Natural killer cell treated with Interleukin-12 subunit alpha and Interleukin-12 subunit beta and Interleukin-15 and Interleukin-18, amount 100 ng/mL, for 72 hours (primary cell): ENCODE measurements at regions not wholly inside any gene's neighbourhood (a gene's known extent, or its start where the extent isn't known, plus 50 kb on each side); places are given as distances from the start of the nearest gene placed in this dataset.
A peak's percentile ranks its signal among the peaks of the same experiment; 100 is the strongest.
"Not testable (repeated sequence)": the region's sequence is repeated elsewhere in the genome, so short reads cannot be mapped to it uniquely, and the experiment has no call there.

Experiments used
- ATAC-seq, 2 donors: fragments of 150-1000 bp; cut with Tn5 transposase in 1 of 2; sonication (Bioruptor Pico), chemical (Tn5 transposase) in 1 of 2; 2 replicates each; pipeline ENCODE4 v1.10.0; 2021
- DNase-seq: peaks from one replicate; pipeline ENCODE4 v3.0.0; 2022; ENCODE audit warnings: low spot score
- H3K27ac Mint-ChIP-seq, 2 donors: 1 replicate in 1 of 2; 2 replicates in 1 of 2; pipeline ENCODE4 v1.8.0; 2022; ENCODE audit warnings: mixed read lengths in 2 of 2, mild to moderate bottlenecking in 1 of 2, moderate library complexity in 1 of 2
- H3K27me3 Mint-ChIP-seq, 2 donors: 1 replicate in 1 of 2; 2 replicates in 1 of 2; pipeline ENCODE4 v1.8.0; 2022; ENCODE audit warnings: mixed read lengths in 2 of 2
- H3K36me3 Mint-ChIP-seq: one replicate; pipeline ENCODE4 v1.8.0; 2022; ENCODE audit warnings: mixed read lengths
- H3K4me1 Mint-ChIP-seq, 2 donors: 1 replicate in 1 of 2; 2 replicates in 1 of 2; pipeline ENCODE4 v1.8.0; 2022; ENCODE audit warnings: low read depth in 2 of 2, mixed read lengths in 2 of 2, mild to moderate bottlenecking in 1 of 2
- H3K4me3 Mint-ChIP-seq: one replicate; pipeline ENCODE4 v1.8.0; 2022; ENCODE audit warnings: mixed read lengths
- H3K9me3 Mint-ChIP-seq: 2 replicates; pipeline ENCODE4 v1.8.0; 2022; ENCODE audit warnings: mixed read lengths

DNA sequence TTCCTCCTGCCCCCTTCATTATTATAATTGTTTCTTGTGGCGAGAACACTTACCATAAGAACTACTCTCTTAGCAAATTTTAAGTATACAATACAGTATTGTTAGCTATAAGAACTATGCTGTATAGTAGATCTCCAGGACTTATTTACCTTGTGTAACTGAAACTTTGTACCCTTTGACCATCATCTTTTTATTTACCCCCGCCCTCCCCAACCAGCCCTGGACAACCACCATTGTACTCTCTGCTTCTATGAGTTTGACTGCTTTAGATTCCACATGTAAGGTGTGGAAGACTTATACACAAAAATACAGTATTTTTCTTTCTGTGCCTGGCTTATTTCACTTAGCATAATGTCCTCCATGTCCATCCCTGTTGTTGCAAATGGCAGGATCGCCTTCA, 161.1 kb downstream of the PHF8 start:
- no peak for DNase-seq
- peaks cover 34 to 40% of the 10 kb centered on the region in 2 donors for H3K27me3 Mint-ChIP-seq
- ATAC-seq: no peak
- no peak overlapping the region for H3K4me3 Mint-ChIP-seq
- no peaks in the 10 kb centered on the region for H3K36me3 Mint-ChIP-seq
- H3K27ac Mint-ChIP-seq: no peak overlapping the region
- no peaks in the 10 kb centered on the region for H3K9me3 Mint-ChIP-seq
- H3K4me1 Mint-ChIP-seq: no peaks in the 10 kb centered on the region

DNA sequence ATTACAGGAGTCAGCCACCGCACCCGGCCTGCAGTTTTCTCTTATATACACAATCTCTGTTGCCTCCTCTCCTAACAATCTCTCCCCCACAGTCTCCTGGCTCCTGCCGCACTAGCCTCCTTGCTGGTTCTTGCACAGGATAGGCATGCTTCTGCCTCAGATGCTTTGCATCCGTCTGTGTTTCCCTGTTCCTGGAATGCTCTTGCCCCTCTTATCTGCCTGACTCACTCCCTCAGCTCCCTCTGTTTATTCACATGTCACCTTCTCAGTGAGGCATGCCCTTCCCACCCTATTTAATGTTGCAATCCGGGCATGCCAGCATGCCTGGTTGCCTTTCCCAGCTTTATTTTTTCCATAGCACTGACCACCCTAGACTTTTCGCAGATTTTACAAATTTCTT, 161.9 kb downstream of the PHF8 start:
- H3K27ac Mint-ChIP-seq: no peak overlapping the region
- DNase-seq (no peak), ATAC-seq (no peak)
- H3K4me3 Mint-ChIP-seq: no peak overlapping the region
- H3K9me3 Mint-ChIP-seq: no peaks in the 10 kb centered on the region
- no peaks in the 10 kb centered on the region for H3K36me3 Mint-ChIP-seq
- H3K4me1 Mint-ChIP-seq: no peaks in the 10 kb centered on the region
- H3K27me3 Mint-ChIP-seq: peaks cover 34 to 42% of the 10 kb centered on the region in 2 donors

DNA sequence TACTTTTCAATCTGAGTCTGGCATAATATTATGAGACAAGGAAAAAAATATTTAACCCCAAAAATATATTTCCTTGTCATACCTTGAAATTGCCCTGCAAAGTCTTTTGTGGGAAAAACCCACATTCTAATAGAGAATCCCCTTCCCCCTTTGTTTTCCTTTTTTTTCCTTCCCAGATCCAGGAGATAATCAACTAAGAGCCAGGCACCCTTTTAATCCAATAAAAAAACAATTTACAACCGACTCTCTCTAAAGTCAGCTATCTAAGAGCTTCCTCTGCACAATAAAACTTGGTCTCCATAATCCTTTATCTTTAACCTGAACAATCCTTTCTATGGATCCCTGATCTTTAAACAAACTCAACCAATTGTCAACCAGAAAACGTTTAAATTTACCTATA, 163.5 kb downstream of the PHF8 start:
- not testable (repeated sequence) for H3K4me3 Mint-ChIP-seq, H3K36me3 Mint-ChIP-seq, H3K9me3 Mint-ChIP-seq, H3K4me1 Mint-ChIP-seq, H3K27ac Mint-ChIP-seq, ATAC-seq, DNase-seq
- H3K27me3 Mint-ChIP-seq: peaks cover 26 to 35% of the 10 kb centered on the region in 2 donors

DNA sequence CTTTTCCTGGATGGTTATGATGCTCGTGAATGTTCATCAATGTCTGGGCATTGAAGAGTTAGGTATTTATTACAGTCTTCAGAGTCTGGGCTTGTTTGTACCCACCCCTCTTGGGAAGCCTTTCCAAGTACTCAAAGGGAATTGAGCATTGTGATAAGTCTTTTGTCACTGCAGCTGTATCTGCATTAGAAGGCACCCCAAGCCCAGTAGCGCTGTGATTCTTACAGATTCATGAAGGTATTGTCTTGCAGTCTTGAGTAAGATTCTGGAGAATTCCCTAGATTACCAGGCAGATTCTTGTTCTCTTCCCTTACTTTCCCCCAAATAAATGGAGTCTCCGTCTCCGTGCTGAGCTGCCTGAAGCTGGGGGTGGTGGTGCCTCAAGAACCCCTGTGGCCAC, 173.4 kb upstream of the HUWE1 start:
- no peaks in the 10 kb centered on the region for H3K36me3 Mint-ChIP-seq
- H3K27me3 Mint-ChIP-seq: peaks cover 6 to 26% of the 10 kb centered on the region in 2 donors
- H3K4me3 Mint-ChIP-seq: no peak overlapping the region
- DNase-seq (no peak), ATAC-seq (no peak)
- H3K27ac Mint-ChIP-seq: no peak overlapping the region
- H3K9me3 Mint-ChIP-seq: no peaks in the 10 kb centered on the region
- H3K4me1 Mint-ChIP-seq: no peaks in the 10 kb centered on the region

DNA sequence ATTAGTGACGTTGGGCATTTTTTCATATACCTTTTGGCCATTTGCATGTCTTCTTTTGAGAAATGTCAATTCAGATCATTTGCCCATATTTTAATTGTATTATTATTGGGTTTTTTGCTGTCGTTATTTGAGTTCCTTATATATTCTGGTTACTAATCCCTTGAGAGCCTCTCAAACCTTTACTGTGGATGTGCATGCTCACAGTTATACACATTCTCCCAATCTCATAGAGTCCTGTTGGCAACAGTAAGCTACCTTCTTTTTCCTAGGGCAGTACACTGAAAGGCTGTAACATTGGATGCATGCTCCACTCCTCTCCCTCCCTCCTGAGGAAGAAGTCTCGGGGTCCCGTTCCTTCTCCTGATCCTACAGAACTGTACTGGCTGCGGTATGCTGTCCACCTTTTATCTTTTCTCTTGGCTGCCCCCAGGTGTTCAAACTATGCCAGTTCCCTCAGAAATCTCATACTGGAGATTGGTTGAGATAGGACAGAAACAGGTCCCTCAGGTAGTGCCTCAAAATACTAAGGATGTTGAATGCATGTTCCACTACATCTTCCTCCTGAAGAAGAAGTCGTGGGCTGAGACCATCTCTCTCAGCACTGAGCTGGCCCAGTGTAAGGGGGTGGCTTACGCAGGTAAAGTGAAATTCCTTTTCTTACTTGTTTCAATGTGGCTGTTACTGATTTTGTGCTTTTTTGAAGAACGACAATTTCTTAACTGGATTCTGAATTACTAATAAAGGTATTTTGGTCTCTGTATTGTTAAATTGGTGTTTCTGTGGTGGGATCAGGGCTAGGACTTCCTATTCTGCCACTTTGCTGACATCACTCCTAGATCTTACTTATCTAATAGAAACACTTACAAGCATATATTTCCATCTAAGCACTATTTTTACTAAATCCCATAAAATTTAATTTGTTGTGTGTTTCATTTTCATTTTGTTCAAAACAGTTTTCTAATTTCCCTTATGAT, 145.4 kb upstream of the HUWE1 start:
- H3K27me3 Mint-ChIP-seq: peaks cover 0 to 4% of the 10 kb centered on the region in 2 donors
- H3K4me1 Mint-ChIP-seq: peaks cover 17 to 28% of the 10 kb centered on the region in 2 donors
- peak overlapping the region; percentile 75 for H3K4me3 Mint-ChIP-seq
- ATAC-seq (peak; percentile 77 to 86), DNase-seq (no peak)
- H3K27ac Mint-ChIP-seq: peak overlapping the region; percentile 67 to 72
- no peaks in the 10 kb centered on the region for H3K36me3 Mint-ChIP-seq
- no peaks in the 10 kb centered on the region for H3K9me3 Mint-ChIP-seq

DNA sequence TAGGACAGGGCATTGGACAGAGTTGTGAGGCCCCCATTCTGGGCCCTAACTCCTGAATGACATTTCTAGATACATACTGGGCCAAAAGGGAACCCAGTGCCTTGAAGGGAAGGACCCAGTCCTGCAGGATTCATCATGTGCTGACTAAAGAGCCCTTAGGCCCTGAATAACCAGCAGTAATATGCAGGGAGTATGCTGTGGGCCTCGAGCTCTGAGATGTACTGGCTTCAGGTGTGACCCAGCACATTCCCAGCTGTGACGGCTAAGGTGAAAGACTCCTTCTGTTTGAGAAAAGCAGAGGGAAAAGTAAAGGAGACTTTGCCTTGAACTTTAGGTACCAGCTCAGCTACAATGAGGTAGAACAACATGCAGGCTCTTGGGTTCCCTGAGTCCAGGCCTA, 138.2 kb upstream of the HUWE1 start:
- Mint-ChIP-seq H3K27ac (no peak overlapping the region), H3K9me3 (no peaks in the 10 kb centered on the region), H3K27me3 (peaks cover 0 to 2% of the 10 kb centered on the region in 2 donors), H3K36me3 (no peaks in the 10 kb centered on the region), H3K4me1 (peaks cover 8% of the 10 kb centered on the region in 2 donors), H3K4me3 (no peak overlapping the region)
- no peak for ATAC-seq
- no peak for DNase-seq

DNA sequence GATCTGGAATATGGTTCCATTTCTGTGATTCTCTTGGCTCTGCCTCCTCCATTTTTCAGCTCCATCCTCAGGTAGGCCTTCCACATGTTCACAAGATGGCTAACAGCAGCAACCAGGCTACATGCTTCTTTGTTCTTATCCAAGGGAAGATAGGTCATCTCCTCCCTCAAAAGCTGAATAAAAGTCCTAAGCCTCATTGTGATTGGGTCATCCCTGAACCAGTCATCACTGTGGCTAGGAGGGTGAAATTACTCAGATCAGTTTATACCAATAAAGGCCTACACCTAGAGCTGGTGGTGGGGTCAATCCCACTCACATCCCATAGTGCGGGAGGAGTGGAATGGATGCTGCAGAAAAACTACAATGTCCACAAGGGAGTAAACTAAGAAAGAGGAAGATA, 131.6 kb upstream of the HUWE1 start:
- not testable (repeated sequence) for DNase-seq, H3K36me3 Mint-ChIP-seq, H3K27me3 Mint-ChIP-seq, H3K9me3 Mint-ChIP-seq
- Mint-ChIP-seq H3K27ac (peak overlapping the region; percentile 50), H3K4me1 (peaks cover 27% of the 10 kb centered on the region in 2 donors), H3K4me3 (peak overlapping the region; percentile 78)
- ATAC-seq: peak; percentile 49 to 67

DNA sequence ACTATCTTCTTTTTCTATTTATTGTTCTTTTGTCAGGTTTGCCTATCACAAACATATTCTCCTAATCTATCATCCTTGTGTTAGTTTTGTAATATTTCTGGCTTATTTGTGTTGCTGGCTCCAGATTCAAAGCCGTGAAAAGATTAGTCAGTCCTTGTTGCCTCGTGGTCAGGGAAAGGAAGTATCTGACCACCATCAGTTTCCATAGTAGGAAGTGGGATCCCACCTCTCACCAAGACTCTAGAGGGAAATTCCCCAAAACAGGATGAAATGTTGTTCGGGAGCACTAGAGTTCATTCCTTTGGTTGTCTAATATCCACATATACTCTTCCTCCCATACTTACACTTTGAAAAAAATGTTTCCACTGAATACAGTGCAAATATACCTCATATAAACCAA, 131.0 kb upstream of the HUWE1 start:
- no peaks in the 10 kb centered on the region for H3K27me3 Mint-ChIP-seq
- H3K4me1 Mint-ChIP-seq: peaks cover 27% of the 10 kb centered on the region in 2 donors
- no peaks in the 10 kb centered on the region for H3K9me3 Mint-ChIP-seq
- H3K4me3 Mint-ChIP-seq: peak overlapping the region; percentile 78
- peak overlapping the region; percentile 50 for H3K27ac Mint-ChIP-seq
- DNase-seq (peak; percentile 64), ATAC-seq (peak; percentile 49 to 71)
- H3K36me3 Mint-ChIP-seq: no peaks in the 10 kb centered on the region

DNA sequence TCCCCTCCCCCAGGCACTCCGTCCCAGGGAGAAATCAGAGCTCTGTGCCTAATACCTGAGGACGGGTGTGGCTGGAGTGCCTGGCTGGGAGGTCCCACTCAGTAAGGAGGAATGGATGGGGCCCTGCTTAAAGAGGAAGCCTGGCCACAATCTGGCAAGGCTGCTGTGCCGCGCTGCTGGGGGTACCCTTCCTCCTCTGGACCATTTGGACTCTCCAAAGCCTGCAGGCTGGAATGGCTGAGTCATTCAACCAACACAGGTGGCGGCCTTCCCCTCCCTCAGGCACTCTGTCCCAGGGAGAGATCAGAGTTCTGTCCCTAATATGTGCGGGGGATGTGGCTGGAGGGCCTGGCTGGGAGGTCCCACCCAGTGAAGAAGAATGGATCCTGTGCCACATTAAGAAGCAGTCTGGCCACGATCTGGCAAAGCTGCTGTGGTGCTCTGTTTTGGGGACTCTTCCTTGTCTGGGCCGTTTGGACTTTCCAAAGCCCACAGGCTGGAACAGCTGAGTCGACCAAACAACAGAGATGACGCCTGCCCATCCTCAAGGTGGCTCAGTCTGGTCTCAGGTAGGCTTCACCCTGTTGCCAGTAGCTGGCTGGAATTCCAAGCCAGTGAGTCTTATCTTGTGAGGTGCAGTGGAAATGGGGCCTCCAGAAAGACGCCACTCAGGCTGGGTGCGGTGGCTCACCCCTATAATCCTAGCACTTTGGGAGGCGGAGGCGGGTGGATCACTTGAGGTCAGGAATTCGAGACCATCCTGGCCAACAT, 127.3 kb upstream of the HUWE1 start:
- no peak for DNase-seq
- Mint-ChIP-seq H3K27ac (no peak overlapping the region), H3K36me3 (no peaks in the 10 kb centered on the region), H3K4me3 (no peak overlapping the region), H3K4me1 (peaks cover 26 to 27% of the 10 kb centered on the region in 2 donors), H3K9me3 (no peaks in the 10 kb centered on the region), H3K27me3 (peaks cover 0 to 6% of the 10 kb centered on the region in 2 donors)
- ATAC-seq: no peak

DNA sequence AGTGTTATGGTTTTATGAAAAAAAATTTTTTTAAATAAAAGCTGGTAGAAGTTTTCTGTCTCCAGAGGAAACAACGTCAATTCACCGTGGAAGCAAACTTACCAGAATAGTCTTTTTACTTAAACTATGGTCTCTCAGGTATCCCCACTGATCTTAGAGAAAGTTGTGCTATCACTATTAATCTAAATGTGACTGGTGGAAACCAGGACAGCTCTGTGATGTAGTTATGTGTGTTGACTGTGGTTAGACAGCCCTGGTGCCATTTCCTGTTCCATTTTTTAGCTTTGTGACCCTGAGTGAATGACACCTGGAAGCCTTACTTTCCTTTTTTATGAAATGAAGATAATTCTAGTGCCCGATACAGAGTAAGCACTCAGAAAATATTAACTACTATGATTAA, 111.8 kb upstream of the HUWE1 start:
- Mint-ChIP-seq H3K36me3 (peaks cover 19% of the 10 kb centered on the region), H3K4me3 (no peak overlapping the region), H3K4me1 (peaks cover 18% of the 10 kb centered on the region in 2 donors), H3K9me3 (no peaks in the 10 kb centered on the region), H3K27me3 (peaks cover 0 to 9% of the 10 kb centered on the region in 2 donors), H3K27ac (no peak overlapping the region)
- ATAC-seq (peak in 1 of 2 donors; percentile 70), DNase-seq (no peak)

DNA sequence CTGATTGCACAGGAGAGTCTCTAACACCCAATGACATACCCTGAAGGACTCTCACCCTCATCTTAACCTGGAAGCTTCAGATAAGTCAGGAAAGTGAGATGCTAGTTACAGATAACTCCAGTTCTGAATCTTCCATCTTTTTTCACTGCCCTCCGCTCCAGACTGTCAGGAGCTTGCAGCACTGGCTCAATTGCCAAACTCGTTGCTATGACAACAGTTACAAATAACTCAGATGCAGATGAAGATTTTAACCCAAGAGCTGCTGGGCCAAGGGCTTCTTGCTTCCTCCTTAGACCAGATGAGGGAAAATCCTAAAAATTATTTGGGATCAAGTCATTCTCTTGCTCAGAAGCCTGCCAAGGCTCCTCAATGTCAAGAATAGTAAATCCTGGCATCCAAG, 109.1 kb upstream of the HUWE1 start:
- no peaks in the 10 kb centered on the region for H3K9me3 Mint-ChIP-seq
- peaks cover 9% of the 10 kb centered on the region for H3K36me3 Mint-ChIP-seq
- H3K27me3 Mint-ChIP-seq: peaks cover 0 to 7% of the 10 kb centered on the region in 2 donors
- DNase-seq: no peak
- no peak overlapping the region for H3K27ac Mint-ChIP-seq
- H3K4me3 Mint-ChIP-seq: no peak overlapping the region
- no peak for ATAC-seq
- peaks cover 18 to 22% of the 10 kb centered on the region in 2 donors for H3K4me1 Mint-ChIP-seq

DNA sequence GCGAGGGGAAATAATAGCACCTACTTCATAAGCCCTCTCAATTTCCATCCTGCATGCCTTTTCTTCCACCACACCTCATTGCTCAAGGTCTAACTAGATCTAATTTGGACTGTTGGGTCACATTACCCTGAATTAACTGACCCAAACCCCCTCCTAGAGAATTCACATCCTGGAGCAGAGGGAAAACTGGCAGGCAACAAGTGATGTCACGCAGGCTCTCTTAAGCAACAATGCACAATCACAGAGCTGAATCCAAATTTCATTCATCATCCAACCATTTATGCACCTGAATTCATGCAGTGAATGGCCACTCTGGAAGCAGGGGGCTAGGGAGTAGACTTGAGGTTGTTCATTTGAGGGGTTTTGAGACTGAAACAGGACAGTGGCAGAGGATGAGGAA, 107.7 kb upstream of the HUWE1 start:
- peak overlapping the region; percentile 52 for H3K4me3 Mint-ChIP-seq
- H3K4me1 Mint-ChIP-seq: peaks cover 18 to 22% of the 10 kb centered on the region in 2 donors
- peak overlapping the region; percentile 25 to 50 for H3K27ac Mint-ChIP-seq
- peaks cover 0 to 6% of the 10 kb centered on the region in 2 donors for H3K27me3 Mint-ChIP-seq
- no peak for DNase-seq
- ATAC-seq: no peak
- H3K36me3 Mint-ChIP-seq: peaks cover 4% of the 10 kb centered on the region
- no peaks in the 10 kb centered on the region for H3K9me3 Mint-ChIP-seq

DNA sequence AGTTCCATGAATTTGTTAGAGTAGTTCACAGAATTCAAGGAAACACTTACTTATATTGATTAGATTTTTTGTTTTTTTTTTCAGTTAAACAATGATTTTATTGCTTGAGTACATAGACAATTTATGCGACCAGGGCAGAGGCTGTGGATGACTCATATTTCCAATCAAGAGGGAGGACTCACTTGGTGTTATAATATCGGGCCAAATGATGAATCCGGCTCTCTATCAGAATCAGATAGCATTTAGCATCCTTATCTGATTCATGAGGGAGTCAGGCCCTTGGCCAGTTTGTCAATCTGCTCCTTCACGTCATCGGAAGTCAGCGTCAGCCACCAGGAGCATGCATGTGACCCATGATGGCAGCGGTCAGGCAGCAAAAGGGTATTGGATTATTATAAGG, 82.3 kb upstream of the HUWE1 start:
- H3K27me3 Mint-ChIP-seq: peaks cover 0 to 12% of the 10 kb centered on the region in 2 donors
- peak in 1 of 2 donors; percentile 44 for ATAC-seq
- no peak for DNase-seq
- H3K4me1 Mint-ChIP-seq: peaks cover 10% of the 10 kb centered on the region in 2 donors
- H3K4me3 Mint-ChIP-seq: no peak overlapping the region
- H3K27ac Mint-ChIP-seq: peak overlapping the region in 1 of 2 donors; percentile 16
- H3K36me3 Mint-ChIP-seq: no peaks in the 10 kb centered on the region
- no peaks in the 10 kb centered on the region for H3K9me3 Mint-ChIP-seq

DNA sequence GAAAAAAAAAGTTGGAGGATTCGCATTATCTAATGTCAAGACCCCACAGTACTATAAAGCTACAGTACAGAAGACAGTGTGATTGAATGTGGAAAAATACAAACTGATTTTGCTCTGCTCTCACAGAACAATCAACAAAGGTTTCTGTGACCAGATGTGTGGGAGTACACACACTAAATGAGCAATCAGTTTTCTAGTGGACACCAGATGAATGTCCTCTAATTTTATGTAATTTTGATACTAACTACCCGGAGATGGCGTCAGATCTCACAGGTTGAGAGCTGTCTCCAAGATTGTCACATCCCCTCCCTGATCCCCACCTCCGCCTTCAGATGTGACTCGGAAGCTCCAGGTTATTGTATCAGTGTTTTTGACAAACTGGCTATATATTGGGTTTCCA, 81.9 kb upstream of the HUWE1 start:
- Mint-ChIP-seq H3K4me3 (no peak overlapping the region), H3K27me3 (peaks cover 0 to 15% of the 10 kb centered on the region in 2 donors), H3K36me3 (no peaks in the 10 kb centered on the region), H3K4me1 (peaks cover 10% of the 10 kb centered on the region in 2 donors), H3K27ac (peak overlapping the region in 1 of 2 donors; percentile 16), H3K9me3 (no peaks in the 10 kb centered on the region)
- ATAC-seq: peak in 1 of 2 donors; percentile 49
- DNase-seq: no peak
